ENCODE measurements at regions not wholly inside any gene's neighbourhood (a gene's known extent, or its start where the extent isn't known, plus 50 kb on each side); places are given as distances from the start of the nearest gene placed in this dataset.

DNA sequence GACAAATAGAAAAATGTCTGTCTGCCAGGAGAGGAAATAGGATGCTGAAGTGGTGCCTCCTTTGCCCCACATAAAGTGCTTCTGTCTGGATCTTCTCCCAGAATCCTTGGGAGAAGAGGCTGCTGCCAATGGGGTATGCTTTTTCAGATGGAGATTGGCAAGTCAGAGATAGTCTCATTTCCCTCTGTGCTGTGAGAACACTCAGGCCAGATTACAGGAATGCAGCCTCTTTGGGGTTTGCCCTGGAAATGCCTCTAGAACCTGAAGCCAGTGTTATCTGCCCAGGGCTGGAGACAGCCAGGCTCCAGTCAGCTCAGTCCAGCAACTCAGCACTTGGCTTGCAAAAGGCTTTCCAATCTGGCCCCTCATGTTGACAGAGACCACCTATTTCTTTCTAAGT, 119.1 kb upstream of the PHYHIPL start:
- TF ChIP-seq, protein P1, sequence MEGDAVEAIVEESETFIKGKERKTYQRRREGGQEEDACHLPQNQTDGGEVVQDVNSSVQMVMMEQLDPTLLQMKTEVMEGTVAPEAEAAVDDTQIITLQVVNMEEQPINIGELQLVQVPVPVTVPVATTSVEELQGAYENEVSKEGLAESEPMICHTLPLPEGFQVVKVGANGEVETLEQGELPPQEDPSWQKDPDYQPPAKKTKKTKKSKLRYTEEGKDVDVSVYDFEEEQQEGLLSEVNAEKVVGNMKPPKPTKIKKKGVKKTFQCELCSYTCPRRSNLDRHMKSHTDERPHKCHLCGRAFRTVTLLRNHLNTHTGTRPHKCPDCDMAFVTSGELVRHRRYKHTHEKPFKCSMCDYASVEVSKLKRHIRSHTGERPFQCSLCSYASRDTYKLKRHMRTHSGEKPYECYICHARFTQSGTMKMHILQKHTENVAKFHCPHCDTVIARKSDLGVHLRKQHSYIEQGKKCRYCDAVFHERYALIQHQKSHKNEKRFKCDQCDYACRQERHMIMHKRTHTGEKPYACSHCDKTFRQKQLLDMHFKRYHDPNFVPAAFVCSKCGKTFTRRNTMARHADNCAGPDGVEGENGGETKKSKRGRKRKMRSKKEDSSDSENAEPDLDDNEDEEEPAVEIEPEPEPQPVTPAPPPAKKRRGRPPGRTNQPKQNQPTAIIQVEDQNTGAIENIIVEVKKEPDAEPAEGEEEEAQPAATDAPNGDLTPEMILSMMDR (IDR thresholded peaks at IDR 0.05), result no peak
- TF ChIP-seq POLR2AphosphoS5 (IDR thresholded peaks at IDR 0.05) (no peak), POLR2A (IDR thresholded peaks at IDR 0.05; ENCODE audit: low read depth) (no peak)

Data from esophagus muscularis mucosa (tissue), 3 donors.